GM12873 (cell line): ENCODE measurements at regions not wholly inside any gene's neighbourhood (a gene's known extent, or its start where the extent isn't known, plus 50 kb on each side); places are given as distances from the start of the nearest gene placed in this dataset.

Experiments
- TF ChIP-seq, protein P1 (sequence below): IDR thresholded peaks from 2 replicates; pipeline ENCODE4 v1.5.1; 2012; ENCODE audit warnings: low read depth, mild to moderate bottlenecking, moderate library complexity, low read length, control low read depth; ENCODE audit not compliant: insufficient read depth; ENCODE audit errors: missing control alignments

DNA sequence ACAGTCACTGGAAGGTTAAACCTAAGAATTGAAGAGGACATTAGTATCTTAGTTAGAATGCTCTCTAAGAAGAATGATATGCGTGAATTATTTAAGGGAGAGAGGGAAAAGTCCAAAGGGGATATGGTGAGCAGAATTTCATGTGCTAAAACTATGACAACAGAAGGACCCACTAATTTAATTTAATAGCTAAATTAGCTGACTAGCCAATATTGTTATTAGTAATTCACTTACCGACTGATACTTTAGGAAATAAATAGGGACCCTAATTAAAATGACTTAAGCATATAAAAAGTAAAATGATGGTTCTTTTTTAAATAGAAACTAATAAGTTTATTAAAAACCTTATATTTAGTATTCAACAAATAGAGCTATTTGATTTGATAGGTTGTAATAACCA, 179.6 kb downstream of the RASSF9 start:
- TF ChIP-seq, protein P1, sequence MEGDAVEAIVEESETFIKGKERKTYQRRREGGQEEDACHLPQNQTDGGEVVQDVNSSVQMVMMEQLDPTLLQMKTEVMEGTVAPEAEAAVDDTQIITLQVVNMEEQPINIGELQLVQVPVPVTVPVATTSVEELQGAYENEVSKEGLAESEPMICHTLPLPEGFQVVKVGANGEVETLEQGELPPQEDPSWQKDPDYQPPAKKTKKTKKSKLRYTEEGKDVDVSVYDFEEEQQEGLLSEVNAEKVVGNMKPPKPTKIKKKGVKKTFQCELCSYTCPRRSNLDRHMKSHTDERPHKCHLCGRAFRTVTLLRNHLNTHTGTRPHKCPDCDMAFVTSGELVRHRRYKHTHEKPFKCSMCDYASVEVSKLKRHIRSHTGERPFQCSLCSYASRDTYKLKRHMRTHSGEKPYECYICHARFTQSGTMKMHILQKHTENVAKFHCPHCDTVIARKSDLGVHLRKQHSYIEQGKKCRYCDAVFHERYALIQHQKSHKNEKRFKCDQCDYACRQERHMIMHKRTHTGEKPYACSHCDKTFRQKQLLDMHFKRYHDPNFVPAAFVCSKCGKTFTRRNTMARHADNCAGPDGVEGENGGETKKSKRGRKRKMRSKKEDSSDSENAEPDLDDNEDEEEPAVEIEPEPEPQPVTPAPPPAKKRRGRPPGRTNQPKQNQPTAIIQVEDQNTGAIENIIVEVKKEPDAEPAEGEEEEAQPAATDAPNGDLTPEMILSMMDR = no peak

DNA sequence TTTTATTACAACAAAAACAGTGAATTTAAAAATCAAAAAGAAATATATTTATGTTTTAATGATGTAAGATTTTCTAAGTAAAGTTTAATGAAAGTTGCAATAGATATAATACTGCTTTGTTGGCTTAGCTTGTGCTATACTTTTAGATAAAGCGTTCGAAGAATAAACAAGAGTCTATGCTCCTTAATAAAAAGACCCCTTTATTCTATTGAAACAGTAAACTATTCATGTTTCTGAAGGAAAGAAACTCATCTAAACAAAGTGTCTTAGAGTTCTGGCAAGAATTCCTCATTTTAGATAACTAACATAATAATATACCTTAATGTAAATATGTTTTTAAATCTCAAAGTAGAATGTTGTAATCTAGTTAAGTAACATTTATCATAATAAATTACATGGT, 179.0 kb downstream of the RASSF9 start:
- TF ChIP-seq, protein P1 = no peak

- TF ChIP-seq, protein P1 = no peak
Measured at GRCh38 chr12:85657836-85658630, 178.2 kb downstream of the RASSF9 start.

GRCh38 chr12:85659754-85660530, 176.3 kb downstream of the RASSF9 start:
- TF ChIP-seq, protein P1 = no peak

GRCh38 chr12:85661461-85662206, 174.6 kb downstream of the RASSF9 start:
- TF ChIP-seq, protein P1 = no peak

DNA sequence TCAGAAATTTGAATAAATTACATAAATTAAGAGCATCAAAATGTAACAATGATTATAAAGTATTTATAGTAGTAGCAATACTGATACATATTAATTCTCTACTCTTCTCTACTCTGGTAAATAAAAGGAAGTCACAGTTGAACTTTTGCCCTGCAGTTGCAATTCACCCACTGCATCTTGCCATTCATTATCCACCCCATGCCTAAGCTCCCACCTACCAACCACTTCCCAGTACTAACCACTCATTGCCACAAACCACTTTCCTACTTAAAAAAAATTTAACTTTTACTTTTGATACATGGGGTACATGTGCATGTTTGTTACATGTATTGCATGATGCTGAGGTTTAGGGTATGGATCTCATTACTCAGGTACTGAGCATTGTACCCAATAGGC, 174.0 kb downstream of the RASSF9 start:
- TF ChIP-seq, protein P1 = no peak

DNA sequence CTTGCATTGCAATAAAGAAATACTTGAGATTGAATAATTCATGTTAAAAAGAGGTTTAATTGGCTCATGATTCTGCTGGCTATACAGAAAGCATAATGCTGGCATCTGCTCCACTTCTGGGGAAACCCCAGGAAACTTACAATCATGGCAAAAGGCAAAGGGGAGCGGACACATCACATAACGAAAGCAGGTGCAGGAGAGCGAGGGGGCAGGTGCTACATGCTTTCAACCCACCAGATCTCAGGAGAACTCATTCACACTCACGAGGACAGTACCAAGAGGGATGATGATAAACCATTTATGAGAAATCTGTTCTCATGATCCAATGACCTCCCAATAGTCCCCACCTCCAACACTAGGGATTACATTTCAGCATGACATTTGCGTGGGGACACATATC, 172.6 kb downstream of the RASSF9 start:
- TF ChIP-seq, protein P1 = no peak
